Peyer's patch (tissue), 4 donors: ENCODE measurements at regions not wholly inside any gene's neighbourhood (a gene's known extent, or its start where the extent isn't known, plus 50 kb on each side); places are given as distances from the start of the nearest gene placed in this dataset.

Experiments used
- DNase-seq, 3 donors: peaks; one replicate each; pipeline ENCODE4 v3.0.0-alpha.2; 2017 to 2019
- H3K27ac ChIP-seq, 4 donors: fragments of 200-600 bp; sonication (generic); one replicate each; pipeline ENCODE4 v1.5.1; 2016 to 2019
- H3K27me3 ChIP-seq, 2 donors: fragments of 200-600 bp; sonication (generic); one replicate each; pipeline ENCODE4 v1.5.1; 2019
- H3K36me3 ChIP-seq, 3 donors: fragments of 200-600 bp; sonication (generic); one replicate each; pipeline ENCODE4 v1.5.1; 2016 to 2019
- H3K4me1 ChIP-seq, 4 donors: fragments of 200-600 bp; sonication (generic); one replicate each; pipeline ENCODE4 v1.5.1; 2016 to 2019
- H3K4me3 ChIP-seq, 4 donors: fragments of 200-600 bp; sonication (generic); 1 replicate in 3 of 4; 2 replicates in 1 of 4; pipeline ENCODE4 v1.5.1; 2016 to 2019; ENCODE audit warnings: mild to moderate bottlenecking in 1 of 4
- H3K9me3 ChIP-seq, 4 donors: fragments of 200-600 bp; sonication (generic); one replicate each; pipeline ENCODE4 v1.5.1; 2016 to 2019; ENCODE audit warnings: mild to moderate bottlenecking in 1 of 4
- POLR2A ChIP-seq, 2 donors: fragments of 450-650 bp; IDR thresholded peaks; one replicate each; pipeline ENCODE4 v1.5.1; 2017; ENCODE audit warnings: antibody characterized with exemption in 2 of 2, mild to moderate bottlenecking in 2 of 2, moderate library complexity in 2 of 2
- TF ChIP-seq, protein P1 (sequence below), 6 experiments: fragments of 450-650 bp in 4 of 6; fragments of 200-600 bp in 2 of 6; sonication (generic) in 1 of 6; IDR thresholded peaks; one replicate each; pipeline ENCODE4 v1.5.1; 2017 to 2019; ENCODE audit warnings: antibody characterized with exemption in 6 of 6, mild to moderate bottlenecking in 3 of 6, moderate library complexity in 1 of 6

DNA sequence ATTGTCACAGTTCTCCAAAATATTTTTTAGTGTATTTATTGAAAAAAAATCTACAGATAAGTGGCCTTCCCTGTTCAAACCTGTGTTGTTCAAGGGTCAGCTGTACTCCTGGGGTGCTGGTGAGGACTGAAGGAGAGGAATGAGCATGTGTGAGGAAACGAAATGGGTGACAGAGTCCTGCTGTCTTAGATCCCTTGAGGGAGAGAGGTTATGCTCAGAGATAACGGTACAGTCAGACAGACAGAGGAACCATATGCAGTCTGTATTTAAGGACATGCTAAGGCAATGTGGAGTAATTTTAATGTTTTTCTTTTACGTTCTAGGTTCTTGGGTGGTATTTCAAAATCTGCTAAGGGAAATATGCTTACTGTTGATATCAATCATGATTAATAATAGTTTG, 352.9 kb upstream of the RGS6 start:
- Histone ChIP-seq H3K4me1 (no peaks in the 10 kb centered on the region), H3K4me3 (no peak overlapping the region), H3K36me3 (no peaks in the 10 kb centered on the region), H3K9me3 (no peaks in the 10 kb centered on the region), H3K27ac (no peak overlapping the region), H3K27me3 (no peaks in the 10 kb centered on the region)
- TF ChIP-seq, protein P1, sequence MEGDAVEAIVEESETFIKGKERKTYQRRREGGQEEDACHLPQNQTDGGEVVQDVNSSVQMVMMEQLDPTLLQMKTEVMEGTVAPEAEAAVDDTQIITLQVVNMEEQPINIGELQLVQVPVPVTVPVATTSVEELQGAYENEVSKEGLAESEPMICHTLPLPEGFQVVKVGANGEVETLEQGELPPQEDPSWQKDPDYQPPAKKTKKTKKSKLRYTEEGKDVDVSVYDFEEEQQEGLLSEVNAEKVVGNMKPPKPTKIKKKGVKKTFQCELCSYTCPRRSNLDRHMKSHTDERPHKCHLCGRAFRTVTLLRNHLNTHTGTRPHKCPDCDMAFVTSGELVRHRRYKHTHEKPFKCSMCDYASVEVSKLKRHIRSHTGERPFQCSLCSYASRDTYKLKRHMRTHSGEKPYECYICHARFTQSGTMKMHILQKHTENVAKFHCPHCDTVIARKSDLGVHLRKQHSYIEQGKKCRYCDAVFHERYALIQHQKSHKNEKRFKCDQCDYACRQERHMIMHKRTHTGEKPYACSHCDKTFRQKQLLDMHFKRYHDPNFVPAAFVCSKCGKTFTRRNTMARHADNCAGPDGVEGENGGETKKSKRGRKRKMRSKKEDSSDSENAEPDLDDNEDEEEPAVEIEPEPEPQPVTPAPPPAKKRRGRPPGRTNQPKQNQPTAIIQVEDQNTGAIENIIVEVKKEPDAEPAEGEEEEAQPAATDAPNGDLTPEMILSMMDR (IDR thresholded peaks at IDR 0.05): no peak
- TF ChIP-seq POLR2A (IDR thresholded peaks at IDR 0.05): no peak
- no peak for DNase-seq

DNA sequence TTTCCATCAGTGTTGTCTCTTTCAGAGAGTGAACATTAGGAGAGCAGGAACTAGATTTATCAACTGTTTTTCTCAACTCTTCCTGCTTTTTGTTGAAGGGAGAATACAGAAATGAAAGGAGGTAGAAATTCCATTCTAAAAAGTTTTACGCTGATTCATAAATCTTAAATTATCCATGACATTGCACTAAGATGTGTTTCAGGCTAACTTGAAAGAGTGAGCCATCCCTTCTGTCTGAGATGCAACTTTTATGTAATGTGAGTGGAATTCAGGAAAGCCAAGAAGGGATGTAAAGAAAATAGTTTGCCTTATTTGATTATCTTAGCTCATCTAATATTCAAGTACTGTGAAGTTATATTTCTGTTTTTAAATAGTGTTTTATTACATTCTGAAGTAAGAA, 349.5 kb upstream of the RGS6 start:
- H3K36me3 ChIP-seq: no peaks in the 10 kb centered on the region
- no peak overlapping the region for H3K4me3 ChIP-seq
- no peak for TF ChIP-seq POLR2A (IDR thresholded peaks at IDR 0.05)
- TF ChIP-seq, protein P1 (IDR thresholded peaks at IDR 0.05): no peak
- H3K27me3 ChIP-seq: no peaks in the 10 kb centered on the region
- H3K27ac ChIP-seq: no peak overlapping the region
- no peak for DNase-seq
- no peaks in the 10 kb centered on the region for H3K9me3 ChIP-seq
- H3K4me1 ChIP-seq: no peaks in the 10 kb centered on the region

DNA sequence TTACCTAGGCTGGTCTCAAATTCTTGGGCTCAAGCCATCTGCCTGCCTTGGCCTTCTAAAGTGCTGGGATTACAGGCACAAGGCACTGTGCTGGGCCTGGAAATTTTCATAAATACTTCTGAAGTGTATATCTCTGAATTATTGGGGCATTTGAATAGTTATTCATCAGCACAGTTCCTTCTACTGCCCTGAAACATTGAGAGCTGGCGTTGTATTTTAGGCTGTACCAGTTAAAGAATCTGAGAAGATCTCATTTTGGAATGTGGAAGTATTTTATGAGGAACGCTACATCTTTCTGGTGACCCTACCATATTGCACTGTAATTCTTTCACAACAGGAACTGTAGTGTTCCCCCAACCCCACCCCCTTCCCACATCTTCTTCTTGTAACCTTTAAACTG, 349.0 kb upstream of the RGS6 start:
- Histone ChIP-seq H3K27ac (no peak overlapping the region), H3K36me3 (no peaks in the 10 kb centered on the region), H3K4me3 (no peak overlapping the region), H3K4me1 (no peaks in the 10 kb centered on the region), H3K27me3 (no peaks in the 10 kb centered on the region), H3K9me3 (no peaks in the 10 kb centered on the region)
- TF ChIP-seq, protein P1 (IDR thresholded peaks at IDR 0.05): no peak
- TF ChIP-seq POLR2A (IDR thresholded peaks at IDR 0.05): no peak
- no peak for DNase-seq

DNA sequence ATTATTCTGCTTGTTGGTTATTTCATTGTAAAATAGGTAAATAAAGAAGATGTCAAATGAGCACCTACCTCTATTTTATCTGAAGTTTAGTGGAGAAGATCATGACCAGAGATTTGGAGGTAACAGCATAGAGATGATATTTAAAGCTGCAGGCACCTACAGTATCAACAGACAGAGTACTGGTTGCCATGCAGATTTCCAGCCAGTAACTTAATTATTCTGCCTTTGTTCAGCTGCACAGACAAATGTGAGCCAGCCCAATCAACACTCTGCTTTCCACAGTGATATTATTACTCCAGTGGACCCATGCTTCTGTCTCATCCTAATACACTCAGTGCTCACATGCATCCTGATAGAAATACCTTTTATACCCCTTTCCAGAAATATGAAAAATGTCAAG, 348.5 kb upstream of the RGS6 start:
- TF ChIP-seq, protein P1 (IDR thresholded peaks at IDR 0.05): no peak
- no peak for TF ChIP-seq POLR2A (IDR thresholded peaks at IDR 0.05)
- Histone ChIP-seq H3K36me3 (no peaks in the 10 kb centered on the region), H3K27me3 (no peaks in the 10 kb centered on the region), H3K4me1 (no peaks in the 10 kb centered on the region), H3K4me3 (no peak overlapping the region), H3K9me3 (no peaks in the 10 kb centered on the region), H3K27ac (no peak overlapping the region)
- DNase-seq: no peak

DNA sequence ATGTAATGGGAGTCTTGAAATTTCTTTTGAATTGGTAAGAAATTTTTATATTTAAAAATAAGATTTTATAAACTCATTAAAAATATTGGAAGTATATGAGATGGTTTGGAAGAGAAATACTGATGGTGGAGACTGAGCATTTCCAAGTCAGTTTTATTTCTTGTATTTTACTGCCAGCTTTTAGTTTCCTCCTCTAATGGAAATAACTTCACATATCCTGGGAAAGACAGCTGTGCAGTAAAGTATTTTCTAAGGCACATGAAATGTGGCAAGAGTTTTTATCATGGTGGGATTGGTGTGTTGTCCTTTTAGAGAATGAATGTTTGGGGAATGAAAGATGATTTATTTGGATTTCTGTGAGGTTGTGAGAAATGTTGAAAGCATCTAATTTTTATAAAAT, 346.9 kb upstream of the RGS6 start:
- TF ChIP-seq, protein P1 (IDR thresholded peaks at IDR 0.05): no peak
- TF ChIP-seq POLR2A (IDR thresholded peaks at IDR 0.05): no peak
- no peak for DNase-seq
- Histone ChIP-seq H3K36me3 (no peaks in the 10 kb centered on the region), H3K9me3 (no peaks in the 10 kb centered on the region), H3K27ac (no peak overlapping the region), H3K4me3 (no peak overlapping the region), H3K4me1 (no peaks in the 10 kb centered on the region), H3K27me3 (no peaks in the 10 kb centered on the region)
